ENCODE measurements at regions not wholly inside any gene's neighbourhood (a gene's known extent, or its start where the extent isn't known, plus 50 kb on each side); places are given as distances from the start of the nearest gene placed in this dataset.

- CTCF ChIA-PET = no interaction called here
- no peak overlapping the region for H3K4me3 ChIP-seq (ENCODE audit: low read depth, low read length, poor library complexity, severe bottlenecking)
- H3K27me3 ChIP-seq (replicated peaks; ENCODE audit: insufficient read depth, low read depth, low read length, poor library complexity) = peaks cover 81% of the 10 kb centered on the region
- POLR2A ChIA-PET (ENCODE audit: low non-redundant PET) = no interaction called here
- intact Hi-C loops (cut with micrococcal nuclease; ENCODE audit: unreplicated experiment) = no loop called here
- no TSS peak for BruUV-seq (replicated peaks)
- no peak for TF ChIP-seq EZH2 (IDR thresholded peaks at IDR 0.05; ENCODE audit: borderline replicate concordance, low read depth, low read length, poor library complexity, severe bottlenecking)
- no peak for TF ChIP-seq CTCF (conservative IDR thresholded peaks at IDR 0.05; ENCODE audit: low read depth, low read length)
- no peaks in the 10 kb centered on the region for H3K36me3 ChIP-seq (ENCODE audit: insufficient read depth, low read length, poor library complexity, severe bottlenecking)
- no peak for DNase-seq (ENCODE audit: low spot score)
- no peak overlapping the region for H3K27ac ChIP-seq (ENCODE audit: low read depth, low read length, poor library complexity, severe bottlenecking)
- H3K9me3 ChIP-seq (ENCODE audit: low read depth, low read length, poor library complexity, severe bottlenecking) = no peaks in the 10 kb centered on the region
- H3K4me1 ChIP-seq (ENCODE audit: insufficient read depth, low read length, poor library complexity, severe bottlenecking) = no peaks in the 10 kb centered on the region
Measured at GRCh38 chr6:90765491-90765890, 178.6 kb upstream of the MAP3K7 start.

GRCh38 chr6:90764001-90764400 lies 177.1 kb upstream of the MAP3K7 start:
- H3K4me1 ChIP-seq (ENCODE audit: insufficient read depth, low read length, poor library complexity, severe bottlenecking) = no peaks in the 10 kb centered on the region
- POLR2A ChIA-PET (ENCODE audit: low non-redundant PET) = interaction anchor here (0.6 kb wide), 1 partner anchor 656 kb away, joined by 3 read pairs; no protein-coding TSS in a partner anchor
- H3K27me3 ChIP-seq (replicated peaks; ENCODE audit: insufficient read depth, low read depth, low read length, poor library complexity) = peaks cover 91% of the 10 kb centered on the region
- no peak for TF ChIP-seq EZH2 (IDR thresholded peaks at IDR 0.05; ENCODE audit: borderline replicate concordance, low read depth, low read length, poor library complexity, severe bottlenecking)
- TF ChIP-seq CTCF (conservative IDR thresholded peaks at IDR 0.05; ENCODE audit: low read depth, low read length) = no peak
- intact Hi-C loops (cut with micrococcal nuclease; ENCODE audit: unreplicated experiment) = no loop called here
- BruUV-seq (replicated peaks) = no TSS peak
- no peaks in the 10 kb centered on the region for H3K36me3 ChIP-seq (ENCODE audit: insufficient read depth, low read length, poor library complexity, severe bottlenecking)
- DNase-seq (ENCODE audit: low spot score) = no peak
- no peaks in the 10 kb centered on the region for H3K9me3 ChIP-seq (ENCODE audit: low read depth, low read length, poor library complexity, severe bottlenecking)
- H3K4me3 ChIP-seq (ENCODE audit: low read depth, low read length, poor library complexity, severe bottlenecking) = no peak overlapping the region
- CTCF ChIA-PET = no interaction called here
- no peak overlapping the region for H3K27ac ChIP-seq (ENCODE audit: low read depth, low read length, poor library complexity, severe bottlenecking)

GRCh38 chr6:90759664-90760063 lies 172.8 kb upstream of the MAP3K7 start:
- Histone ChIP-seq H3K27me3 (replicated peaks; ENCODE audit: insufficient read depth, low read depth, low read length, poor library complexity) (peaks cover 89% of the 10 kb centered on the region), H3K27ac (ENCODE audit: low read depth, low read length, poor library complexity, severe bottlenecking) (no peak overlapping the region), H3K4me1 (ENCODE audit: insufficient read depth, low read length, poor library complexity, severe bottlenecking) (no peaks in the 10 kb centered on the region), H3K36me3 (ENCODE audit: insufficient read depth, low read length, poor library complexity, severe bottlenecking) (no peaks in the 10 kb centered on the region), H3K9me3 (ENCODE audit: low read depth, low read length, poor library complexity, severe bottlenecking) (no peaks in the 10 kb centered on the region), H3K4me3 (ENCODE audit: low read depth, low read length, poor library complexity, severe bottlenecking) (no peak overlapping the region)
- no peak for DNase-seq (ENCODE audit: low spot score)
- TF ChIP-seq CTCF (conservative IDR thresholded peaks at IDR 0.05; ENCODE audit: low read depth, low read length) = no peak
- no peak for TF ChIP-seq EZH2 (IDR thresholded peaks at IDR 0.05; ENCODE audit: borderline replicate concordance, low read depth, low read length, poor library complexity, severe bottlenecking)
- CTCF ChIA-PET = no interaction called here
- POLR2A ChIA-PET (ENCODE audit: low non-redundant PET) = no interaction called here
- intact Hi-C loops (cut with micrococcal nuclease; ENCODE audit: unreplicated experiment) = no loop called here
- BruUV-seq (replicated peaks) = no TSS peak

Measured in A673 (cell line).